Dendritic cell treated with granulocyte-macrophage colony-stimulating factor and Interleukin-4, amounts not matched to agents 40 ng/mL and 50 ng/mL, for 4 days (primary cell): ENCODE measurements at regions not wholly inside any gene's neighbourhood (a gene's known extent, or its start where the extent isn't known, plus 50 kb on each side); places are given as distances from the start of the nearest gene placed in this dataset.

ENCODE experiments used
- H3K27ac Mint-ChIP-seq: one replicate; pipeline ENCODE4 v1.8.0; 2022; ENCODE audit warnings: mild to moderate bottlenecking, mixed read lengths
- H3K27me3 Mint-ChIP-seq: one replicate; pipeline ENCODE4 v1.8.0; 2022; ENCODE audit warnings: mild to moderate bottlenecking, mixed read lengths
- H3K36me3 Mint-ChIP-seq: one replicate; pipeline ENCODE4 v1.8.0; 2022; ENCODE audit warnings: low read depth, mixed read lengths
- H3K4me1 Mint-ChIP-seq: one replicate; pipeline ENCODE4 v1.8.0; 2022; ENCODE audit warnings: low read depth, mixed read lengths
- H3K4me3 Mint-ChIP-seq: one replicate; pipeline ENCODE4 v1.8.0; 2022; ENCODE audit warnings: mild to moderate bottlenecking, moderate library complexity, mixed read lengths
- H3K9me3 Mint-ChIP-seq: one replicate; pipeline ENCODE4 v1.8.0; 2022; ENCODE audit warnings: mixed read lengths
- intact Hi-C: fragments of 100-400 bp; cut with micrococcal nuclease; formaldehyde crosslinking; loops from one replicate; pipeline ENCODE4 v1.15.0; 2022

DNA sequence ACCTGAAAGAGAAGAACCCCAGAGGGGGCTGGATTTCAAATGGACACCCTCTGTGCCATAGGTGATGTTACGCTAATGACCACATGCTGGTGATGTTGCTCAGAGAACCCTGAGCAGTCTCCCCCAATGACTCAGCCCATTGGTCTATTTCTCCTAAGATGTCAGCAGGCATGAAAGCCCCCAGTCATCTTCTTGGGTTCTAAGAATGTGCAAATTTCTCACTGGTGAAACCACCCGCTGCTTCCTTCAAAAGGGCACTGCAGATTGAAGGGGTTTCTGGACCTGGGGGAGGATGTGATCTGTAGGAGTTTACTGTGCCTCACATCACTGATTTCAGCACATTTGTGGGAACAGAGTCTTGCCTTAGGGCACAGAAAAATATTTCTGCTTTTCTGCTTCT lies 298.4 kb upstream of the MOCS1 start:
- H3K36me3 Mint-ChIP-seq: no peaks in the 10 kb centered on the region
- no peak overlapping the region for H3K27ac Mint-ChIP-seq
- no peaks in the 10 kb centered on the region for H3K27me3 Mint-ChIP-seq
- H3K4me3 Mint-ChIP-seq: no peak overlapping the region
- peaks cover 22% of the 10 kb centered on the region for H3K9me3 Mint-ChIP-seq
- no peaks in the 10 kb centered on the region for H3K4me1 Mint-ChIP-seq
- intact Hi-C loops: no loop called here

- Mint-ChIP-seq H3K27ac (no peak overlapping the region), H3K27me3 (no peaks in the 10 kb centered on the region), H3K4me3 (no peak overlapping the region), H3K36me3 (no peaks in the 10 kb centered on the region), H3K9me3 (no peaks in the 10 kb centered on the region), H3K4me1 (no peaks in the 10 kb centered on the region)
- intact Hi-C loops: no loop called here
Observed at GRCh38 chr6:40227735-40228134, 293.5 kb upstream of the MOCS1 start.

GRCh38 chr6:40222354-40222753 lies 288.1 kb upstream of the MOCS1 start:
- Mint-ChIP-seq H3K4me3 (no peak overlapping the region), H3K27ac (no peak overlapping the region), H3K27me3 (no peaks in the 10 kb centered on the region), H3K9me3 (no peaks in the 10 kb centered on the region), H3K36me3 (no peaks in the 10 kb centered on the region), H3K4me1 (no peaks in the 10 kb centered on the region)
- intact Hi-C loops: no loop called here

- H3K36me3 Mint-ChIP-seq: no peaks in the 10 kb centered on the region
- H3K27me3 Mint-ChIP-seq: no peaks in the 10 kb centered on the region
- no peak overlapping the region for H3K27ac Mint-ChIP-seq
- H3K4me1 Mint-ChIP-seq: no peaks in the 10 kb centered on the region
- H3K4me3 Mint-ChIP-seq: no peak overlapping the region
- intact Hi-C loops: no loop called here
- no peaks in the 10 kb centered on the region for H3K9me3 Mint-ChIP-seq
Observed at GRCh38 chr6:40219799-40220198, 285.5 kb upstream of the MOCS1 start.

GRCh38 chr6:40210628-40211056 lies 276.4 kb upstream of the MOCS1 start:
- intact Hi-C loops: no loop called here
- Mint-ChIP-seq H3K36me3 (no peaks in the 10 kb centered on the region), H3K4me3 (no peak overlapping the region), H3K27me3 (no peaks in the 10 kb centered on the region), H3K27ac (no peak overlapping the region), H3K4me1 (no peaks in the 10 kb centered on the region), H3K9me3 (peaks cover 9% of the 10 kb centered on the region)

DNA sequence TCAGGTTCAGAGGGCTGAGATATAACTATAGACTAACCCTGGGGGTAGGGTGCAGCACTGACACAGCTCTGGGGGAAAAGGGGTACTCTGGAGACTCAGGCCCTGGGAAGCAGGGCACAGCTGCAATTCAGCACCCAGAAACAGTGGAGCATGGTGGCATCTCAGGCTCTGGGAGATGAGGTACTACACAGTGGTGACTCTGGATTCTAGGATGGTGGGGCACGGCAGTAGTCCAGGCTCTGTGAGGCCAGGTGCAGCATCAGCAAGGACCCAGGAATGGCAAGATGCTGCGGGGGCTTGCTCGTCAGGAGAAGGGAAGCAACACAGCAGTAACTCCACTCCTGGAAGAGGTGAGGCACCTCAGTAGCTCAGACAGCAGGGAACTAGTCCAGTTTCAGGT lies 271.5 kb upstream of the MOCS1 start:
- H3K4me3 Mint-ChIP-seq: no peak overlapping the region
- H3K27me3 Mint-ChIP-seq: no peaks in the 10 kb centered on the region
- intact Hi-C loops: no loop called here
- no peak overlapping the region for H3K27ac Mint-ChIP-seq
- no peaks in the 10 kb centered on the region for H3K4me1 Mint-ChIP-seq
- no peaks in the 10 kb centered on the region for H3K36me3 Mint-ChIP-seq
- H3K9me3 Mint-ChIP-seq: peaks cover 30% of the 10 kb centered on the region

- no peaks in the 10 kb centered on the region for H3K27me3 Mint-ChIP-seq
- intact Hi-C loops: no loop called here
- peaks cover 30% of the 10 kb centered on the region for H3K9me3 Mint-ChIP-seq
- H3K4me3 Mint-ChIP-seq: no peak overlapping the region
- no peaks in the 10 kb centered on the region for H3K4me1 Mint-ChIP-seq
- H3K36me3 Mint-ChIP-seq: no peaks in the 10 kb centered on the region
- H3K27ac Mint-ChIP-seq: no peak overlapping the region
Observed at GRCh38 chr6:40205004-40205403, 270.7 kb upstream of the MOCS1 start.

DNA sequence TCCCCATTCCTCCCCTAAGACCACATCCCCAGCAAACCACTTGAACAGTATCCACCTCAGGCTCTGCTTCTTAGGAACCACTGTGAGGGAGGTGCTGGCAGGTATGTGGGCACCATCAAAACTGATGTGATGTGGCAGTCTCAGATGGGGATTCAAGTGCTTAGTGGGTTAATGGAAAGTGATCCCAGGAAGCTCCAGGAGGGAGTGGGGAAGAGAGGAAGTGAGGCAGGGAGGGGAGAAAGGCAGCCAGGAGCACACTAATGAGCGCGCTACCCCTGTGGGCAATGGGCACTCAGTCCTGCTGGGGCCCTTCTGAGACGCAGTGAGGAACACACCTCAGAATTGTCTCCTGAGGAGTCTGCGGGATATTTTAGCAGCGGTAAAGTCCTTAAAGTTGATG lies 263.1 kb upstream of the MOCS1 start:
- Mint-ChIP-seq H3K36me3 (no peaks in the 10 kb centered on the region), H3K27me3 (no peaks in the 10 kb centered on the region), H3K9me3 (peaks cover 8% of the 10 kb centered on the region), H3K4me3 (no peak overlapping the region), H3K4me1 (no peaks in the 10 kb centered on the region), H3K27ac (no peak overlapping the region)
- intact Hi-C loops: no loop called here

- H3K27me3 Mint-ChIP-seq: no peaks in the 10 kb centered on the region
- no peak overlapping the region for H3K4me3 Mint-ChIP-seq
- intact Hi-C loops: no loop called here
- no peaks in the 10 kb centered on the region for H3K36me3 Mint-ChIP-seq
- H3K9me3 Mint-ChIP-seq: peaks cover 3% of the 10 kb centered on the region
- H3K27ac Mint-ChIP-seq: no peak overlapping the region
- no peaks in the 10 kb centered on the region for H3K4me1 Mint-ChIP-seq
Observed at GRCh38 chr6:40196135-40196518, 261.9 kb upstream of the MOCS1 start.

- H3K27ac Mint-ChIP-seq: no peak overlapping the region
- no peaks in the 10 kb centered on the region for H3K27me3 Mint-ChIP-seq
- H3K36me3 Mint-ChIP-seq: no peaks in the 10 kb centered on the region
- H3K4me3 Mint-ChIP-seq: no peak overlapping the region
- no peaks in the 10 kb centered on the region for H3K9me3 Mint-ChIP-seq
- H3K4me1 Mint-ChIP-seq: no peaks in the 10 kb centered on the region
- intact Hi-C loops: no loop called here
Observed at GRCh38 chr6:40195428-40196134, 261.3 kb upstream of the MOCS1 start.

- H3K4me1 Mint-ChIP-seq: no peaks in the 10 kb centered on the region
- intact Hi-C loops: no loop called here
- H3K27me3 Mint-ChIP-seq: no peaks in the 10 kb centered on the region
- H3K4me3 Mint-ChIP-seq: no peak overlapping the region
- no peaks in the 10 kb centered on the region for H3K9me3 Mint-ChIP-seq
- H3K27ac Mint-ChIP-seq: no peak overlapping the region
- H3K36me3 Mint-ChIP-seq: no peaks in the 10 kb centered on the region
Observed at GRCh38 chr6:40194447-40195170, 260.3 kb upstream of the MOCS1 start.

DNA sequence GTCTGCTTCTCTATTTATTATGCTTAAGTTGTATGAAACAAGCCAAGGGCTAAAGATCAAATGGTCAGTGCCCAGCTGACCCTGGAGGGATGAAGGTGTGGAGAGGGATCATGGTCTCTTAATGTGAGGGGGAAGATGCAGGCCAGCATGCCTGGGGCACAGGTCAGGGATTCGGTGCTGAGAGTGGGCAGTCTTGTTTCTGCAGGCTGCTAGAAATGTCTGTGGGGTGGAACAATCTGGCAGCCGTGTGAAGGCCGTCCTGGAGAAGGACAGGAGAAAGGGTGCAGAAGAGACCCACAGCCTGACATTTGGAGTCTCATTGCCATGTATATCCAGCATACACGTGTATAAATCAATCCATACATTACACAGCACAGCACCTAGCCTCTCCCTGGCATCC lies 258.3 kb upstream of the MOCS1 start:
- intact Hi-C loops: no loop called here
- Mint-ChIP-seq H3K4me3 (no peak overlapping the region), H3K9me3 (peaks cover 8% of the 10 kb centered on the region), H3K36me3 (no peaks in the 10 kb centered on the region), H3K27ac (no peak overlapping the region), H3K27me3 (no peaks in the 10 kb centered on the region), H3K4me1 (no peaks in the 10 kb centered on the region)

- no peaks in the 10 kb centered on the region for H3K4me1 Mint-ChIP-seq
- intact Hi-C loops: no loop called here
- H3K4me3 Mint-ChIP-seq: no peak overlapping the region
- no peaks in the 10 kb centered on the region for H3K27me3 Mint-ChIP-seq
- peaks cover 38% of the 10 kb centered on the region for H3K9me3 Mint-ChIP-seq
- H3K27ac Mint-ChIP-seq: no peak overlapping the region
- H3K36me3 Mint-ChIP-seq: no peaks in the 10 kb centered on the region
Observed at GRCh38 chr6:40188931-40189330, 254.7 kb upstream of the MOCS1 start.

DNA sequence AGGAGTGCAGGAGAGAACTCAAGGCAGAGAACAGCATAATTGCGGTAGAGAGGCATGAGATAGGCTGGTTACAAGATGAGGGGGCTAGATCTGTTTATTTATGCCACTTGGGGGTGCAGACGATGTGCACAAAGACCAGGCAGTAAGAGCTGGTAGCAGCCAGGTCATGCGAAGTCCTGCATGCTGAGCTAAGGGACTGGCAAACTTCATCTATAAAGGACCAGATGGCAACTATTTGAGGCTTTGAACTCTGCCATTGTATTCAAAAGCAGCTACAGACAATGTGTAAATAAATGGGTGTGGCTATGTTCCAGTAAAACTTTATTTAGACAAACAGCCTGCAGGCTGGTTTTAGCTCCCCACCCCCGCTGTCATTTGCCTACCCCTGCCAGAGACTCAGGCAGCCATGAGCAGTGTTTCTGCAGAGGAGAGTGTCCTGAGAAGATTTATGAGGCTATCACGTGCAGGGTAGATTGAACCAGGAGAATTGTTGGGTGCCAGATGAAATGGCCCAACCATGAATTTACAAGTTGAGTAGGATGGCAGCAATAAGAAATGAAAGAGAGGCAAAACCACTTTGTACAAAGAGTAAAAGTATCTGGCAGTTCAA lies 253.4 kb upstream of the MOCS1 start:
- no peaks in the 10 kb centered on the region for H3K27me3 Mint-ChIP-seq
- no peak overlapping the region for H3K4me3 Mint-ChIP-seq
- H3K9me3 Mint-ChIP-seq: peaks cover 51% of the 10 kb centered on the region
- no peaks in the 10 kb centered on the region for H3K36me3 Mint-ChIP-seq
- intact Hi-C loops: no loop called here
- H3K4me1 Mint-ChIP-seq: no peaks in the 10 kb centered on the region
- no peak overlapping the region for H3K27ac Mint-ChIP-seq
